Cardiac fibroblast (primary cell): ENCODE measurements at regions not wholly inside any gene's neighbourhood (a gene's known extent, or its start where the extent isn't known, plus 50 kb on each side); places are given as distances from the start of the nearest gene placed in this dataset.

Experiments used
- DNase-seq, 2 donors: peaks; one replicate each; pipeline versions ENCODE4 v3.0.0 to v3.0.0-alpha.2; 2010; ENCODE audit warnings: low read depth in 2 of 2
- H3K4me3 ChIP-seq, 2 donors: replicated peaks in 1 of 2; 1 replicate in 1 of 2; 2 replicates in 1 of 2; pipeline ENCODE4 v1.5.1; 2011; ENCODE audit warnings: low read depth in 2 of 2, low read length in 2 of 2, mild to moderate bottlenecking in 2 of 2, moderate library complexity in 1 of 2
- CTCF ChIP-seq: IDR thresholded peaks from one replicate; pipeline ENCODE4 v1.5.1; 2011; ENCODE audit warnings: low read depth, mild to moderate bottlenecking, low read length, inconsistent platforms

- TF ChIP-seq CTCF: no peak
- DNase-seq: no peak
- H3K4me3 ChIP-seq: no peak overlapping the region
Measured at GRCh38 chr10:118805146-118805545, 50.4 kb upstream of the CACUL1 start.

- DNase-seq: no peak
- TF ChIP-seq CTCF: no peak
- H3K4me3 ChIP-seq: no peak overlapping the region
Measured at GRCh38 chr10:118807512-118808305, 52.9 kb upstream of the CACUL1 start.

DNA sequence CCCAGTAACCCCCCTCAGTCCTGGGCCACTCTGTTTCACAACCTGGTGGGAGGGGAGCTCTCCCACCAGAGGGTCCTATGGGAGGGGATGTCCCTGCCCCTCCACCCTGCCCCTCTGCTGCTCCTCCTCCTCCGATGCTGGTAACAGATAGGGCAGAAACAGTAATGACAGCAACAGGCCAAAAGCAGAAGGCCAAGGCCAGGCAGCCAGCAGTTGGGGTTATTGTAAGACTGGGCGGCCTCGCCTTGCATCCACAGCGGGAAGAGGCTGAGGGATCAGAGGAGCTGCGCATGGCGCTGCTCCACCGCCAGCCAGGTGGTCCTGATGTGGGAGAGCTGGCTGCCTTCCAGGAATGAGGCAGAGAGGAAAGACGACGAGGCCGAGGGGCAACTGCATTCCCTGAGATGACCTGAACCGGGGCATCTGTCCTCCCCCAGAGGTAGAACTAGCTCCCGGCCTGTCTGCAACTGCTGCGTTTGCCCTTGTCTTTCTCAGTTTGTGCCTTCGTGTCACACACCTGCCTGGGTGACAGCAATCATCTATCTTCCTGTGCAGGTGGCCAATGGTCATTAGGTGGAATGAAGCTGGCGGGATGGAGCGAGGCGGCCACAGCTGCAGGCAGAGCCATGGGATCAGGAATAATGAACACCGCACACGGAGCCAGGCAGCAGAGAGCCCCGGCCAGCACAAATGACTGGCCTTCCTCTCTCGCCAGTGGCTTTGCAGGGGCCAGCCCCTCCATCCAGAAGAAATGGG, 54.0 kb upstream of the CACUL1 start:
- no peak overlapping the region for H3K4me3 ChIP-seq
- TF ChIP-seq CTCF: no peak
- no peak for DNase-seq

DNA sequence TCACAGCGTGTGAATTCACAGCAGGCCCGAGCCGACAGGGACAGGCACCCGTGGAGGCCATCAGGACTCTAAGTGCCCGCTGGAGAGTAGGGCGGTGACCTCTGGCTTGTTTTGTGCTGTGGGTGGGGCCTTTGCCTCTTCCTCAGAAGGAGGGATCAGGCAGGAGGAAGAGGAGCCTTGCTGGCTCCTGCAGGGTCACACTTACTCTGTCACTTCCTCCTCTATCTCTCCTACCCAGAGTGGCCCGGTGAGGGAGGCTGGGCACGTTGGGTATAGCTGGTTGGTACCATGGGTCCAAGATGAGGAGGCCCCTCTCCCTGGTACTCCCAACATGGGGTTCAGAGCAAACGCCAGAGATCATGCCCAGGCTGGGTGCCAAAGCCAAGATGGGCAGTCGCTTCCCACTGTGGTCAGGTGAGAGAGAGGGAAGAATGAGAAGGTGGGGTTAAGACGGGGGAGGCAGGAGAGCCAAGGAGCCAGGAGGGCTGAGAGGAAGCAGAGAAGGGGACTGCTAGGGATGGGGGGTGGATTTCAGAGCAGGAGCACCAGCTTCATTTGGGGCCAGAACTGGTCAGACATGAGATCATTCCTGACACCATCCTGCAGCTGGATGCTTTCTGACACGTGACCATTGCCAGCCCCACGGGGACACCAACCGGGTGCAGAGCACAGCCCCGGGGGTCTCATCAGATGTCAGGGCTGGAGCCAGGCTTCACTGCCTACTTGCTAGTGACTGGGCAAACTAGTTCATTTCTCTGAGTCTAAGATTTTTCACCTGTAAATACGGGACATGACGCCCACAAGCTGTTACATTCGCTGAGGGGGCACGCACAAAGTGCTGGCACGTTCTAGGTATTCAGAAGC, 54.8 kb upstream of the CACUL1 start:
- H3K4me3 ChIP-seq: no peak overlapping the region
- no peak for TF ChIP-seq CTCF
- DNase-seq: no peak

- no peak for TF ChIP-seq CTCF
- no peak overlapping the region for H3K4me3 ChIP-seq
- no peak for DNase-seq
Measured at GRCh38 chr10:118810796-118811505, 56.2 kb upstream of the CACUL1 start.

DNA sequence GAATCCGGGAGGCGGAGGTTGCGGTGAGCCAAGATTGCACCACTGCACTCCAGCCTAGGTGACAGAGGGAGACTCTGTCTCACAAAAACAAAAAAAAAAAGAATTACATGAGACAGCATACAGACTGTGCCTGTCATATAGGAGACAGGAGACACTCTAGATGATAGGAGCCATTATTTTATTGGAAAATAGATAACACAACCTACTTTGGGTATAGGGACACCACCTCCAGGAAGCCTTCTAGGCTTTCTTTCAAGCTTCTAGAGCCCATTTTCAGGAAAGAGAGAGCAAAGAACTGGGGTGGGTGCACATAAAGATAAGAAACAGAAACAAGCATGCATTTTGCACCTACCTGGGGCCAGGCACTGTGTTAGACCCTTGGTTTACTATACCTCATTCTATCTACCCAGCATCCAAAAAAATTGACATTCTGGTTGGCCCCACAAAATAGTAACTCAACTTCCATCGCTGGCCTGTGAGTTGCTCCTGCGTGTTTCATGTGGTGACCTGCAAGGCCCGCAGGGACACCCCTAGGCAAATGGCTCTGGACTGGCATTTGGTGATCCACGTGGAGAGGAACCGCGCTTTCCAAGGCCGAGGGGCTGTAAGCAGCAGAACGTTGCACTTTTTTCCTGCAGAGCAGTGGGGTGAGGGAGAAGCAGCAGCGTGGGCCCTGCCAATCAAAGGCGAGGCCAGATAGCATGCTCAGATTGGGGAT, 57.1 kb upstream of the CACUL1 start:
- TF ChIP-seq CTCF: no peak
- H3K4me3 ChIP-seq: no peak overlapping the region
- DNase-seq: no peak
